ENCODE measurements at regions not wholly inside any gene's neighbourhood (a gene's known extent, or its start where the extent isn't known, plus 50 kb on each side); places are given as distances from the start of the nearest gene placed in this dataset.
"Not testable (repeated sequence)": the region's sequence is repeated elsewhere in the genome, so short reads cannot be mapped to it uniquely, and the experiment has no call there.

DNA sequence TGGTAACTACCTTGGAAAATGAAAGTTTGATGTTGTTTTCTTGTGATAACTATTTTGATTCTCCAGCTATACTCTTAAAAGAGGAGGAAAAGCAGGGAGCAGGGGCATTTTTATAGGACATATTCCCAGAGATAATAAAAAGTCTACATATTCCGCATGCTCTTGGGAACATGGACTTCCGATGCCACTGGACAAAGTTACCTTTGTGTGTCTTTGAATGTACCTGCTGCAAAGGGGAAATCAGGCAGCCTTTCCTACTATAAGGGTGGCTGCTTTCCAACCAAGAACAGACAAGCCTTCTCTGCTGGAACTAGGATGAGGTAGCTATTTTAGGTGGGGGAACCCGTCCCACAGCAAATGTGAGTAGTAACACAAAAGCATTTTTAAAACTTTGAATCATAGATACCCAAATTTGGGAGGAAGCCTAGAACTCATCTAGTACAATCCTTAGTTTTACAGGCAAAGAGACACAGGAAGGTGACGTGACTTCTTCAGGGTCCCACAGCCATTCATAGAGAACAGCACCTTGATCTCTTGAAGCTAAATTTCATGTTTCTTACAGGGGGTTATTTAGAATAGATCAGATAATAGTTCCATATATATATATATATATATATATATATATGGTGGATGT is 179.9 kb downstream of the FASLG start:
- Mint-ChIP-seq H3K4me1 (peaks cover 3% of the 10 kb centered on the region), H3K36me3 (no peaks in the 10 kb centered on the region), H3K4me3 (no peak overlapping the region), H3K27me3 (ENCODE audit: low read depth) (no peaks in the 10 kb centered on the region), H3K27ac (no peak overlapping the region), H3K9me3 (no peaks in the 10 kb centered on the region)
- no peak for DNase-seq (ENCODE audit: low spot score in 2 of 2, unreplicated experiment in 2 of 2)
- TF ChIP-seq, protein P1, sequence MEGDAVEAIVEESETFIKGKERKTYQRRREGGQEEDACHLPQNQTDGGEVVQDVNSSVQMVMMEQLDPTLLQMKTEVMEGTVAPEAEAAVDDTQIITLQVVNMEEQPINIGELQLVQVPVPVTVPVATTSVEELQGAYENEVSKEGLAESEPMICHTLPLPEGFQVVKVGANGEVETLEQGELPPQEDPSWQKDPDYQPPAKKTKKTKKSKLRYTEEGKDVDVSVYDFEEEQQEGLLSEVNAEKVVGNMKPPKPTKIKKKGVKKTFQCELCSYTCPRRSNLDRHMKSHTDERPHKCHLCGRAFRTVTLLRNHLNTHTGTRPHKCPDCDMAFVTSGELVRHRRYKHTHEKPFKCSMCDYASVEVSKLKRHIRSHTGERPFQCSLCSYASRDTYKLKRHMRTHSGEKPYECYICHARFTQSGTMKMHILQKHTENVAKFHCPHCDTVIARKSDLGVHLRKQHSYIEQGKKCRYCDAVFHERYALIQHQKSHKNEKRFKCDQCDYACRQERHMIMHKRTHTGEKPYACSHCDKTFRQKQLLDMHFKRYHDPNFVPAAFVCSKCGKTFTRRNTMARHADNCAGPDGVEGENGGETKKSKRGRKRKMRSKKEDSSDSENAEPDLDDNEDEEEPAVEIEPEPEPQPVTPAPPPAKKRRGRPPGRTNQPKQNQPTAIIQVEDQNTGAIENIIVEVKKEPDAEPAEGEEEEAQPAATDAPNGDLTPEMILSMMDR (IDR thresholded peaks at IDR 0.05; ENCODE audit: unreplicated experiment) = no peak

DNA sequence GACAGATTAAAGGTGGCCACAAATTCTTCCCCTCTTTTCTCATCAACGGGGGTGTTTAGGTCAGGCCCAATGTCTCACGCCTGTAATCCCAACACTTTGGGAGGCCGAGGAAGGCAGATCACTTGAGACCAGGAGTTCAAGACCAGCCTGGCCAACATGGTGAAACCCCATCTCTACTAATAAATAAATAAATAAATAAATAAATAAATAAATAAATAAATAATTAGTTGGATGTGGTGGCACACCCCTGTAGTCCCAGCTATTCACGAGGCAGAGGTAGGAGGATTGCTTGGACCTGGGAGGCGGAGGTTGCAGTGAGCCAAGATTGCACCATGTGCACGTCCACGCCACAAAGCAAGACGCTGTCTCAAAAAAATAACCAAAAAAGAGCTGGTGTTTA is 180.7 kb downstream of the FASLG start:
- not testable (repeated sequence) for H3K27ac Mint-ChIP-seq; H3K4me1 Mint-ChIP-seq; H3K36me3 Mint-ChIP-seq; DNase-seq (ENCODE audit: low spot score in 2 of 2, unreplicated experiment in 2 of 2); H3K9me3 Mint-ChIP-seq; H3K27me3 Mint-ChIP-seq (ENCODE audit: low read depth); H3K4me3 Mint-ChIP-seq

DNA sequence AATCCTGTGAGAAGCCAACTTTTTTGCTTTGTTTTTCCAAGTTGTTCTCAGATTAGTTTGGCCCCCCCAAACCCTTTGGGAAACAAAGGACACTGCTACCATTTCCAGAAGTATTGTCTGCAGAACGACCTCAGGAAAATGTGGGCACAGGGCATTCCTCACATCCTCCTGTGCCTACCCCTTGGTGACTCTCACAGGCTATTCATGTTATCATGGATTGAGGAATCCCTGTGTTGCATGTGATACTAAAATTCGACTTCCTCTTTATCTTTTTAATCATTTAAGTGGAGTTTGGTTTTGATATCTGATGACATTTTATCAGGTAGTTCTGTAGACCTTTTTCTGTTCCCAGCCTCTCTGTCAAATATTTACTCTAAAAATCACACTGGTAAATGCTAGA is 184.5 kb downstream of the FASLG start:
- TF ChIP-seq, protein P1 (IDR thresholded peaks at IDR 0.05; ENCODE audit: unreplicated experiment) = no peak
- Mint-ChIP-seq H3K27me3 (ENCODE audit: low read depth) (no peaks in the 10 kb centered on the region), H3K27ac (no peak overlapping the region), H3K9me3 (peaks cover 6% of the 10 kb centered on the region), H3K4me3 (no peak overlapping the region), H3K36me3 (peaks cover 4% of the 10 kb centered on the region), H3K4me1 (peaks cover 9% of the 10 kb centered on the region)
- no peak for DNase-seq (ENCODE audit: low spot score in 2 of 2, unreplicated experiment in 2 of 2)

DNA sequence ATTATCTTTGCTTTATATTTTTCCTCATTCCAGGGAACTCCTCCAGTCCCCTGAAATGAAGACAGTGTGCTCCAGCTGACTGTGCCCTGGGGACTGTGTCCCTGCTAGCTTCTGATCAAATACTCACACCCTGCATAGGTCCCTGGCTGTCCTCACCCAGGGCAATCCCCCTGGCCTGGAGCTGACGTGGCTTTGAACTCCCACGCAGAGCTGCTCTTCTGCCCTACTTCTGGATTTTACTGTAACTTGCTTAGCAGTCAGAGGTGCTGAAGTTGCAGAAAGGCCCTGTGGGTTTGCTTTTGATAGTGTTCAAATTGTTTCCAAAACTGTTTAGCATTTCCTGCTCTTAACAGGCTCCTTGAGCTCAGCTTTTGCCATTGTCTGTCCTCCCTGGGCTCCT is 186.5 kb downstream of the FASLG start:
- H3K4me3 Mint-ChIP-seq = no peak overlapping the region
- no peak overlapping the region for H3K27ac Mint-ChIP-seq
- H3K4me1 Mint-ChIP-seq = peaks cover 11% of the 10 kb centered on the region
- TF ChIP-seq, protein P1 (IDR thresholded peaks at IDR 0.05; ENCODE audit: unreplicated experiment) = no peak
- no peaks in the 10 kb centered on the region for H3K27me3 Mint-ChIP-seq (ENCODE audit: low read depth)
- H3K36me3 Mint-ChIP-seq = peaks cover 6% of the 10 kb centered on the region
- DNase-seq (ENCODE audit: low spot score in 2 of 2, unreplicated experiment in 2 of 2) = no peak
- H3K9me3 Mint-ChIP-seq = peaks cover 10% of the 10 kb centered on the region

DNA sequence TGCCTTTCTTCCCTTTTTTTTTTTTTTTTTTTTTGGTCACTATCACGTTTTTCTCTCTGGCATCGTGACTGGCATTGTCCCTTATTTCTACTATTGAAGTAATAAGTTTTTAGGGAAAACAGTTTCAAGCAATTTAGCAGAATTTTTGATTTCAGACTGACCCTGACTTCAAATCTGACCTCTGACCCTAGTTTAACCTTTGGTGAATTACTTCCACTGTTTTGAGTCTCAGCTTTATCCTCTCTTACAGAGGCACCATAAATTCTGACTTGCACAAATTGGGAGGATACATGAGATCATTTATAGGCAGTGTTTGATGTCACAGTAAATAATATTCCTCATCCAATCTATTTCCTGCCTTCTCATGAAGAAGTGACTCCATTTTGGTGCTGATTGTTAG is 187.0 kb downstream of the FASLG start:
- peaks cover 10% of the 10 kb centered on the region for H3K9me3 Mint-ChIP-seq
- H3K27me3 Mint-ChIP-seq (ENCODE audit: low read depth) = no peaks in the 10 kb centered on the region
- DNase-seq (ENCODE audit: low spot score in 2 of 2, unreplicated experiment in 2 of 2) = no peak
- H3K36me3 Mint-ChIP-seq = peaks cover 6% of the 10 kb centered on the region
- H3K27ac Mint-ChIP-seq = no peak overlapping the region
- no peak overlapping the region for H3K4me3 Mint-ChIP-seq
- TF ChIP-seq, protein P1 (IDR thresholded peaks at IDR 0.05; ENCODE audit: unreplicated experiment) = no peak
- peaks cover 12% of the 10 kb centered on the region for H3K4me1 Mint-ChIP-seq

DNA sequence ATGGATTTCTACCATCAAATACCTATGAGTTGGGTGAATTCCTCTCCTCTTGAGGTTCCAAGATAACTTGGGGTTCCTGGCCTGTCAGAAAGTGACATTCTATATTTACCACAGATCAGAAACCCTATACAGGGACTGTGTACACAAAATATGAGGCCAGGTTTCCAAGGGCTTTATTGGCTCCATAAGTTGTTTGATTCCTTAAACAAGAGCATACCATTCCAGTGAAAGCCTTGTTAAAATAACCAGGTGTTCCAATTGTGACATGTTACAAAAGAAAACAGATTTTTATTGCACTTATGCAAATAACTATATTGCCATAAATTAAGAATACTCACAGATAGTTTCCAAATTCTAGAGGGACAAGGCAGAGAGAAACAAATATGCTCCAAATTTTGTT is 188.9 kb downstream of the FASLG start:
- not testable (repeated sequence) for H3K36me3 Mint-ChIP-seq; H3K4me3 Mint-ChIP-seq; H3K27ac Mint-ChIP-seq; H3K27me3 Mint-ChIP-seq (ENCODE audit: low read depth); DNase-seq (ENCODE audit: low spot score in 2 of 2, unreplicated experiment in 2 of 2)
- H3K4me1 Mint-ChIP-seq = peaks cover 25% of the 10 kb centered on the region
- peaks cover 11% of the 10 kb centered on the region for H3K9me3 Mint-ChIP-seq

DNA sequence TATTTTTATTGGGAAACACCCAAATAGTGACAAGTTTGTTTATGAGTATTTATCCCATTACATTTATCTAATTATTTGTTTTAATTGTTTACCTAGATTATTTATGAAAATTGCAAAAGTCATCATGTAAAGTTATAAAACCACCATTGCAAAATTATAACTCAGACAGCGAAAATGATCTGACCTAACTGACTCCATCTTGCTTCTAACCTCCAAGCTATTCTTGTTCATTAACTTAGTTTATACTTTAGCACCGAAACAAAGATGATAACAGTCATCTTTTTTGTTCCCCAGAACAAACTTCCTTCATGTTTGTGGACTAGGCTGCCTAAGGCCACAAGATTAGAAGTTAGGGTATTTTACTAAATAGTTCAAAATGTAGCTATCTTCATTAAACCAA is 190.8 kb downstream of the FASLG start:
- H3K36me3 Mint-ChIP-seq = peaks cover 14% of the 10 kb centered on the region
- no peak overlapping the region for H3K27ac Mint-ChIP-seq
- H3K4me3 Mint-ChIP-seq = no peak overlapping the region
- peaks cover 27% of the 10 kb centered on the region for H3K9me3 Mint-ChIP-seq
- TF ChIP-seq, protein P1 (IDR thresholded peaks at IDR 0.05; ENCODE audit: unreplicated experiment) = no peak
- DNase-seq (ENCODE audit: low spot score in 2 of 2, unreplicated experiment in 2 of 2) = no peak
- H3K4me1 Mint-ChIP-seq = peaks cover 22% of the 10 kb centered on the region
- H3K27me3 Mint-ChIP-seq (ENCODE audit: low read depth) = no peaks in the 10 kb centered on the region

Data from mesothelial cell of epicardium (in vitro differentiated cells).